HG02678 (cell line): ENCODE measurements at regions not wholly inside any gene's neighbourhood (a gene's known extent, or its start where the extent isn't known, plus 50 kb on each side); places are given as distances from the start of the nearest gene placed in this dataset.
"Not testable (repeated sequence)": the region's sequence is repeated elsewhere in the genome, so short reads cannot be mapped to it uniquely, and the experiment has no call there.

Experiments
- ATAC-seq: cut with Tn5 transposase; IDR thresholded peaks from one replicate; pipeline ENCODE4 v1.9.1; 2021; ENCODE audit warnings: mild to moderate bottlenecking, moderate library complexity; ENCODE audit not compliant: unreplicated experiment

DNA sequence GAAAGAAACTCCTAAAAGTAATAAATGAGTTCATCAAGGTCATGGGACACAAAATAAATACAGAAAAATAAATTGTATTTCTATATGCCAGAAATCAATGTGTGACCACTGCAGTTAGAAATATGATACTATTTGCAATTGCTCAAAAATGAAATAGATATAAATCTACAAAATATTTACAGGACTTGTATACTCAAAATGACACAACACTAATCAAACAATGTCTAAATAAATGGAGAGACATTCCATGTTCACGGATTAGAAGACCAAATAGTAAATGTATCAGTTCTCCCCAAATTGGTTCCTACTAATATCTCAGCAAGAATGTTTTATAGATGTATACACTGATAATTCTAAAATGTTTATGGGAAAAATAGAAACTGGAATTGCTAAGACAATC, 345.3 kb downstream of the NR2F1-AS1 start:
- ATAC-seq, result no peak

DNA sequence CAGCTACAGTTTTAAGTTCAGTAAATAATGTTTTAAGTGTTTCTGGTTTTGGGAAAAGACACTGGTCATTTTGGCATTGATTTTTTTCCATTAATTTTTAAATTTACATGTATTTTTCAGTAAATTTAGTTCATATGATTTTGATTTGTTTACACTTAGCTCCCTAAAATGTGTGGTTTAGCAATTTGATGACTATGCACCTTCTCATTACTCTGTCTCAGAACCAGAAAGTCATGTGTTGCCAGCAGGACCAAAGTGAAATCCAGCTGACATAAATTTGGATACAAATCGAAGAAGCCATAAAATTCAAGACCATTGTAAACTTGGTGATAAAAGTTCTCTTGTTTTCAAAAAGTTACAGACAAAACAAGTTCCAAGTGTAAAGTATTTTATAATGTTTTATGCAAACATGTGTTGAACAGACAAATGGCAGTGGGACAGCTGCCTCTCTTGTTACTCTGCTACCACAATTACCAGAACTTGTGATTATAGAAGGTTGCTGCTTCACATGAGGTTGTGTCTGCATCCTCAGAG, 354.8 kb downstream of the NR2F1-AS1 start:
- ATAC-seq, result no peak

DNA sequence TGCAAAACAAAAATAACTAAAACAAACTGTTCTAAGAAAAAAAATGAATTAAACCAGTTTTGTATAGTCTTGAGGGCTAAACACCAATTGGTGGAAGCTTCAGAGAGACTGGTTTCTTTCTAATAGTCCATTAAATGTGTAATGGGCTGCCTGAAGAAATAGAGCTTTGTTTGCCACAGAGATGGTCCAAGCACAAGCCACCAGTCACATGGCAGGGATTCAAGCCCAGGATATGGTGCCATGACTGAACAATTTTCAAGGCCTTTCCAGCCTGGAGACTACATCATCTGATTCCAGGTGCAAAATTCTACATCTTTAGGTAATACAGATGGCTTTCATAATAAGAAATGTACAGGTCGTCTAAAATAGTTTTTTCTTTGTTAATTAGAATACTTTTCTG, 355.3 kb downstream of the NR2F1-AS1 start:
- ATAC-seq, result no peak

DNA sequence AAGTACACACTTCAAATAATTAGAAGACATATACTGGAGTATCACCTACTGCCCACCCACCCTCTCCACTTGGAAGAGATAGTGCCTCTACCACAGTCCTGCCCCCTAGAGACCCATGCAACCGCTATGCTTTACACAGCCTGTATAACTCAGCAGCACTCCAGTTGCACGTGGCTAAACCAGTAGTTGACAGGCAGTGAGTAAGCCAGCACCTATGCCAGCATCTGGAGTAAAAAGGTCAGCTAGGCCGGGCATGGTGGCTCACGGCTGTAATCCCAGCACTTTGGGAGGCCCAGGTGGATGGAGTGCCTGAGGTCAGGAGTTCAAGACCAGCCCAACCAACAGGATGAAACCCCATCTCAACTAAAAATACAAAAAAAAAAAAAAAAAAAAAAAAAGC, 356.4 kb downstream of the NR2F1-AS1 start:
- no peak for ATAC-seq

DNA sequence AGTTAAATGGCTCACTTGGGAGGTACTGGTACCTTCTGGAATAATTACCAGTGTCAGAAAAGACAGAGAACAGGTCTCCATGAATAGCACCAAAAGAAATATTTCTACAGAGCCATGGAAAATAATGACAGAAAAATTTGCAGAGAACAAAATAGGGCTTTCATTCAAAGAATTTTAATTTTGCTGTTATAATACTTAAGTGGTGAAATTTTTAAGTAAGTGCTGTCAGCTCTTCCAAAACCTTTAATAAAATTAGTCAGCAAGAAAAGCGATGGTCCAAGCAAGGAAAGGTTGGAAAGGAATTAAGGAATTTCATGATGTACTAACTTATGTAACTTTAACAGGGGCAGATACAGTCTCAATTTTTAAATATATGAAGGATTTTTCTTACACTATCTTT, 359.2 kb downstream of the NR2F1-AS1 start:
- ATAC-seq, result no peak

DNA sequence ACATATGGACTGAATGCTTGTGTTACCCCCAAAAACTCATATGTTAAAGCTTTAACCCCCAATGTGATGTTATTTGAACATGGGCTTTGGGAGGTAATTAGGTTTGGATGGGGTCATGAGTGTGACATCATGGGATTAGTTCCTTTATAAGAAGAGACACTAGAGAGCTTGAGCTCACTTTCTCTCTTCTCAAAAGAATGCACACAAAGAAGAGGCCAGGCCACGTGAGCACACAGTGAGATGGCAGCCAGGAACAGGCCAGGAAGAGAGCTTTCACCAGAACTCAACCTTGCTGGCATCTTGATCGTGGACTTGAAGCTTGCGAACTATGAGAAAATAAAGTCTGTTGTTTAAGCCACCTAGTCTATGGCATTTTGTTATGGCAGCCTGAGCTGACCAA, 360.6 kb downstream of the NR2F1-AS1 start:
- no peak for ATAC-seq

DNA sequence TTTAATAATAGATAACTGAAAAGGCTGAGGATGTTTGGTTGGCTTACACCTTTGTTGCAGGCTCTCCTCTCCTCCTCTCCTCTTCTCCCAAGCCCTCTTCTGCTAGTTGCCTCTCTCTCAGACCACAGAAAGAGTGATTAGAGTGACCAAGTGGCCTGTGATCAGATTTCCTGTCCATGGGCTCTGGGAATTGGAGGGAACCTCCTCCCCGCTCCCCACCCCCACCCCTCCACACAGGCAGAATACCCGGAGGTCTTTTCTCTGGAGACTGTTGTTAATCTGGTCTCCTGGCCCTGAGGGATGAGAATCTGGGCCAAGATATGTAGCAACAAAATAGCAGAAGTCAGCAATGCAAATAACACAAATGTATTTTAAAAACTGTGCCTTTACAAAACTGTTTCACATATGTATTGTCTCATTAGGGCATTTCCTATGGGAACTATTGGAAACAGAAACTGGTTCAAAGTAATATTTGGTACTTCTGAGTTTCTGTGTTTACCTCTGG, 361.3 kb downstream of the NR2F1-AS1 start:
- ATAC-seq, result no peak

DNA sequence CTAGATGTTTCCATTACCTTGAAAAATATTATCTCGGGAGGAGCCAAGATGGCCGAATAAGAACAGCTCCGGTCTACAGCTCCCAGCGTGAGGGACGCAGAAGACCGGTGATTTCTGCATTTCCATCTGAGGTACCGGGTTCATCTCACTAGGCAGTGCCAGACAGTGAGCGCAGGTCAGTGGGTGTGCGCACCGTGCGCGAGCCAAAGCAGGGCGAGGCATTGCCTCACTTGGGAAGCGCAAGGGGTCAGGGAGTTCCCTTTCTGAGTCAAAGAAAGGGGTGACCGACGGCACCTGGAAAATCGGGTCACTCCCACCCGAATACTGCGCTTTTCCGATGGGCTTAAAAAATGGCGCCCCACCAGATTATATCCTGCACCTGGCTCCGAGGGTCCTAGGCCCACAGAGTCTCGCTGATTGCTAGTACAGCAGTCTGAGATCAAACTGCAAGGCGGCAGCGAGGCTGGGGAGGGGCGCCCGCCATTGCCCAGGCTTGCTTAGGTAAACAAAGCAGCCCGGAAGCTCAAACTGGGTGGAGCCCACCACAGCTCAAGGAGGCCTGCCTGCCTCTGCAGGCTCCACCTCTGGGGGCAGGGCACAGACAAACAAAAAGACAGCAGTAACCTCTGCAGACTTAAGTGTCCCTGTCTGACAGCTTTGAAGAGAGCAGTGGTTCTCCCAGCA, 367.8 kb downstream of the NR2F1-AS1 start:
- ATAC-seq, result not testable (repeated sequence)

DNA sequence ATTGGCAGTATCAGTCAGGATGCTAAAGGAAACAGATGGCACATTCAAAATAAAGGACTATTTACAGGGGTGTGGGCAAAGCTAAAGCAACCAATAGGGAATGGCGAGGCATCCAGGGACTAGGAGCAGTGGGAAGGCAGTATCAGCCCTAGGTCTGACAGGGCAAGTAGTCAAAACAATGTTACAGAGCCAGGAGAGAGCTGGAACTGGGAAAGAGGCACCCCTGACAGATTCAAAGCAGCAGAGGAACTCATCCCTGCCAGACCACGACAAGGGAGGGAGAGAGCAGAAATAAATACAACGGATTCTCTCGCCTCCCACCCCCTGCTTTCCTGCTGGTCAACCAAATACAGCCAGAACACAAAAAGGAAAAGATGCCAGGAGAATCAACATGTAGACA, 371.5 kb downstream of the NR2F1-AS1 start:
- no peak for ATAC-seq

DNA sequence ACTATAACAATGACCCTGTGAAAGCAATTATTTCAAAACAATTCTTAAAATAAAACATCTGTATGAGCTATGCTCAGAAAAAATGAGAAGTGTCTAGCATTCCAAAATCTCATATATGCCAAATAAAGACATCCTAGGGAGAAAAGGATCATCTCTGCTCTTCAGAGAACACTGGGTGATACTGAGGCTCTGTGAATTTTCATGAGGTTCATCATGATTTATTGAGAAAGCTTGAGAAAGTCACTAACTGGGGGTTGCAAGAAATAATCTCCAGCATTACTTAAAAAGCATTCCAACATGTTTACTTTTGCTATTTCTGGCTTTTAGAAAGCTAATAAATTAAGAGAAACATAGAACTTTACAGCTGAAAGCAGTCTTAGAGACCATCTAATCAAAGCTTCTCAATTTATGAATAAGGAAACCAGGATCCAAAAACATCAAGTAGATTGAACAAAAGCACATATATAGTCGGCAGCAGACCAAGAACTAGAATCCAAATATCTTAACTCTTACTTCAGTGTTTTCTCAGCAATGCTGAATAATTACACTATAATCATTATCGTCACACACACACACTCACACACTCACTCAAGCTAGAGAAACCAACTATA, 372.8 kb downstream of the NR2F1-AS1 start:
- ATAC-seq, result no peak

DNA sequence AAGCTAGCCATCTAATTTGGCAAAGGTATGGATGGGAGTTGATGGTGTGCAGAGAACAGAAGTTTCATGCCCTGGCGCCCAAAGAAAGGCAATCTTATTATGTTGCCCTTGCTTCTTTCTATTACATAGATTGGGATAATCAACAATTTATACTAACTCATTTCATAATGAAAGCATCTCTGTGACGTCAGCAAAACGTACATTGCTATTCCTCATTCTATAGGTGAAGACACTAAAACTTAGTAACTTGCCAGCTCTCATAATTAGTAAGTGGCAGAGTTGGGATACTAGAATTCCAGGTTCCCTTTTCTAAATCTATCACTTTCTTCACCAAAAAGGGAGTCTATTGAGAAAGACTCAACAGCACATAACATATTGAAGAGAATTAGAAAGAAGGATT, 374.8 kb downstream of the NR2F1-AS1 start:
- no peak for ATAC-seq

DNA sequence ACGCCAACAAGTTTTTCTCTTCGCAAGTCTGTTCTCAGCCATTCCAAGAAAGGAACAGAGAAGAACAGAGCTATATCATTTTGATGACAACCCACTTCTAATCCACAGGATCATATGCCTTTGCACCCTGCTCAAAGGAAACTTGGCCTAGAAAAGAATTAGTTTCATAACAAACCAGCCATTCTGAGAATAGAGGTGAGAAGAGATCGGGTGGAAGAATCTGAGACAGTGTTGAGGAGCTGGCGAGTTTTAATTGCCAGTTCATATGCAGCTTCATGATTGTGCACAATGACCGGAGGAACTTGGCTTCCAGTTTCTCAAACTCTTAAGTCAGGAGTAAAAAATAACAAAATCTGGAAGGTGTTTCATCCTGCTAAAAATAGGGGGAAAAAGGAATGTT, 380.0 kb downstream of the NR2F1-AS1 start:
- no peak for ATAC-seq

DNA sequence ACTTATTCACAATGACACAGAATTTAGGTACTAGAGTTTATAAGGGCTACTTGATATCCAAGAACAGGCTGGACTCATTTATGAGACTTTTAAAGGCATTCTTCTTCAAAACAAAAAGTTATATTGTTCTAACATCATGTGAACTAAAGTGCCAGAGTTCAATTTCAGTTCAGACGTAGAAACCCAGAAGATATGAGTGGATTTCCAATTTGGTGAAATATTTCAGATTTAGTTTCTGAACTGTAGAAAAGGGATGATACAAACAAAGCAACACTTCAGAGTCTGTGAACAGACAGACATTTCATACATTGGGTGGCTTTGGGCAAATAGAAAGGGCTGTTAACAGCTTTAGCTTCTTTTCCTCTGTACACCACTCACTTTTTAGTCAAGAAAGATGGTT, 384.0 kb downstream of the NR2F1-AS1 start:
- no peak for ATAC-seq

DNA sequence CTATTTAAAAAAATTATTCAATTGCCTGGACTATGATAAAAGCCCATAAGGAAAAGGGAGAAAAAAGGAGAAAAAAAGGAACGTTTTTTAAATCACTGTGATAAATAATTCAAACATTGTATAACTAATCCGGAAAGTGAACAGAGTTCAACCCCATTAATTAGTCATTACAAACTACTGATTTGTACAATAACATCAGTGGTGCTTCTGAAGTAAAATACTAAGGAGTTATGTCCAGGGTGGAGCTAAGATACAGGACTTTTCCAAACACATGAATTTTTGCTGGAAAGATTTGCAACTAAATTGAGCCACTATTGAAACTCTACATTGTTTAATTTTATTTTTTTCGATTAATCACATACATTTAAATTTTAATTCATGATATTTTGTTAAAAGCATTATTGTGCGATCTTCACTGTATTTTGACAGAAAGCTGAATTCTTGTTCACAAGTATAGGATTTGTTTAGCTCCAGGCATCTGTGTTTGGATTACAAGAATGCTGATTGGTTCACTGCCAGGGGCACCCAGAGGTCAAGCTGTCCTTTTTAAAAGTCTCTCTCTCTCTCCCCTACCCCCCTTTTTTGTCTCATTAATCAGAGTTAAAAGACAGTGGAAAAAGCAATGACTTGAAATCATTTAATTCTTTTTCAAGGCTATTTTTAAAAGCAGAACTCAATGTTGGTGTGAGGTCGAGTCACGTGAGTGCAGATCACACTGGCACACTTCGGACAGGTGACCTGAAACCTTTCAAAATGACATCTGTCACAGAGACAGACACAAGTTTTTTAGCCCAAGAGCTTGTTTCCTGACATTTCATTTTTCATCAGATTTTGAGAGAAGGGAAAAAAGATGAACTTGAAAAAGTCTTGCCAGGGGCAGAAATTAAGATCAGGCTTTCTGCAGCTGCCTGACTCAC, 387.3 kb downstream of the NR2F1-AS1 start:
- no peak for ATAC-seq

DNA sequence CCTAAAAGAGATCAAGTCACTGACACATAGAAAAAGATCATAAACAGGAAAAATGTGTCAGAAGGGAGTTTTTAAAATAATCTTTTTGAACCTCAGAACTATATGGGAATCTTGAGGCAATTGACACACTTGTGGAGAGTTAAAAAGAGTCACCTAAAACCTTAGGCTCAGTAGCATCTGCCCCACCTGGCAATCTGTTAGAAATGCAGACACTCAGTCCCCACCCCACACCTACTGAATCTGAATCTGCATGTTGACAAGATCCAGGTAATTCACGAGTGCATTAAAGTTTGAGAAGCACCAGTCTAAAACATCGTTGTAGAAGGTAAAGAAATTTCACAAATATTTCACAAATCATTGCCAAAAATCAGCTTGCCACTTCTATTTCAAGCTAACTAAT, 388.3 kb downstream of the NR2F1-AS1 start:
- no peak for ATAC-seq

DNA sequence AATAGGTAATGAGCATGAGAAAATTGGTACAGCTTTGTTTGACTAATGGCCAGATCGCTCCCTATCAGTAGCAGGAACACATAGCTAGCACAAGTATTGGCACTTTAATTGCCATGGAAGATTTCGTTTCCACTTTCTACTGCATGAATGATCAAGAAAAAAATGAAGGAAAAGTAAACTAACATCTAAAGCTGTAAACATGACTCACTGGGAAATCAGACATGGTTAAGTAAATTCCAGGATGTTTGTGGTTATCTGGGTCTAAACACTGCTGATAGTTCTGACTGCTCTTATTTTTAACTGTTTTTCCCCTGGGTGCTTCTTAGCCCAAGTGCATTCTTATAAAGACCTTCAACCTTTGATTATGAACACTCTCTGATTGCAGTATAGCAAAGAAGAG, 388.9 kb downstream of the NR2F1-AS1 start:
- no peak for ATAC-seq

DNA sequence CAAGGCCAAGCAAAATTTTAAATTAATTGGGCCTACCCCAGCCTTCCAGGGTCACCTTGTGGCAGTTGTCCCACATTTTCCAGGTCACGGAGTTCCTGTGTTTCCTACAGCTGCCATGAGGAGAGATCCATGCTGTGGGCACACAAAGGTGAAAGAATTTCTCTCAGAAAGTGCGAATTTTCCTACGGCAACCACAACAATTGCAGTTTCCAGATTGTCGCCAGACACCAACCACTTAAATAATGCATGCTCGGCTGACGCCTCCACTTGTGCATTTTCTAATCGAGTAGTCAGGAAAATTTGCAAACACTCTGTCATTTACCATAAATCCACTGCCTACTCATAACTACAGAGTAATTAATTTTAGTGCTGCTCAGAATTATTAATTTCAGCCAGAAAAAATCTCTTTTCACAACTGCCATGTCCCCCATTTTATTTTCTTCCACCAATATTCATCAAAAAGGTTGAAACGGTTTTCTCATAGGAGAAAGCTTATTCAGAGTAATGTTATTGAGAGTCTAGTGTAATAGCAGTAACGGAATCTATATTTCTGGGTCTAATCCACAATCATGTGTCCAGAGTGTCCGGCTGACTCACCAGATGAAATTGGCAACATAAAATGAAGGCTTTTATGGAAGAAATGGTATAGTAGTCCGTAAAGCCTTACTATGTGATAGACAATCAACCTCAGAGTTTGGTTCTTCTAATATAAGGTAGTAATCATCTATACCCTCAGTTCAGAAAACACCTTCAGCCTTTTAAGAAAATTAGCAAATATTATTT, 389.8 kb downstream of the NR2F1-AS1 start:
- no peak for ATAC-seq

DNA sequence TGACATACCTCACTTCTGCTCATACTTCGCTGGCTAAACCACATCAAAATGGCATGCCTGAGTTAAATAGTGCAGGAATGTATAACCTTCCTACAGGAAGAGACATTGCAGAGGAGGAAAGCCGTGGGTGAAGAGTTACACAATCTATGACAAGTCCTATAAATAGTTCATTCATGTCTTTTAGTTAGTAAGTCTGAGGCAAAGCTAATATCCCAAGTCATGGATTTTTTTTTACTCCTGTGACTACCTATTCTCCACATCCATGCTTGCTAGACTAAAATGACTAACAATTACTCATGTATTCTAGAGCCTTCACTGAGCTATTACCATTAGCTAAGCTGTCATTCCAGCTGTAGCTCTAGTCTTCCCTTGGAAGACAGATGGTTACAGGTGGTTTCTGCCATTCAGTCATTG, 391.3 kb downstream of the NR2F1-AS1 start:
- ATAC-seq, result no peak

DNA sequence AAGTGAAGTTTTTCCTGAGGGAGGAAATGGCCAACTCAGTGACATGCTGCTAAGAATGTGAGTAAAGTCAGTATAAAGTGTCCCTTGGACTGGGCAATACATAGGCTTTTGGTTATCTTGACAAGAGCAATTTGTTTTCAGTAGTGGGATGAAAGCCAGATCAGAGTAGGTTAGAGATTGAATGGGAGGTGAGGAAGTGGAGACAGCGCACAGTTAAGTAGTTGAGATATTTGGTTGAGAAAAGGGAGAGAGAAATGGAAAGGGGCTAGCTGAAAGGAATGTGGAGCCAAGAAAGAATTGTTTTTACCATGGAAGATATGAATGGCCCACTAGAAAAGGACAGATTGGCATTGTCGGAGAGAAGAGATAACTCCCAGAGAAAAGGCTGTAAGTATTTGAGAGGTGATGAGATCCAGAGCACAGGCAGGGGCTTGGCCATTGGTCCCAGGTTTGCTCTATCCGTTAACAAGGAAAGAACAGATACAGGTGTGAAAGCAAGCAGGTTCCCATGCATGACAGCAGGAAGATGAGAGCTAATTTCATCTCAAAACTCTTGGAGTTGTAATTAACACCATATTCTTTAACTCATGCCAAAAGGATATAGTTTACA, 392.0 kb downstream of the NR2F1-AS1 start:
- ATAC-seq, result no peak

DNA sequence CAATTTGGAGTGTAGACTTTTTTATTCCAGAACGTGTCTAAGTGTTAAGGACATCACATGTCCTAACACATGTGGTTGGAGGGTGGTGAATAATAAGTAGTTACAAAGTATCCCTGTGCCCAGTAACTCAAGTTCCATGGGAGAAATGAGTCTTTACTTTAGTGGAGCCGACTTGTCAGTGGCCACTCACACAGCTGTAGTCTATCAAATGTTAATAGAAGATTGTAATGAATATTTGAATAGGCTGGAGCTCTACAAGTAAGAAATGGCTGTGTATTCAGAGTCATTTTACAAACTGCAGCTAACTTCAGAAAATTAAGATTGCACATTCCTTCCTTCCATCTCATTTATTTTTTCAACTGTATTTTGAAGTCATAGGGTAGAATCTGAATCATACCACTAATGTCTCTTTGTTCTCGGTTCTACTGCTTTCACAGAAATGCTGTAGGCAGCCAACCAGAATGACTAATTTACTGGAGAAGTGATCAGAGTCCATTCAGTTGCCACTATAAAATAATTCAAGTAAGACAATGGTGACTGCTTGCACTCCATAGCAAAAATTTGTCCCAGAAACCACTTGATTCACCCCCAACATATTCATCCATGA, 394.8 kb downstream of the NR2F1-AS1 start:
- no peak for ATAC-seq
